ENCODE measurements at regions not wholly inside any gene's neighbourhood (a gene's known extent, or its start where the extent isn't known, plus 50 kb on each side); places are given as distances from the start of the nearest gene placed in this dataset.

- no peak for DNase-seq
Observed at GRCh38 chr18:77763530-77764145, 514.0 kb downstream of the GALR1 start.

DNA sequence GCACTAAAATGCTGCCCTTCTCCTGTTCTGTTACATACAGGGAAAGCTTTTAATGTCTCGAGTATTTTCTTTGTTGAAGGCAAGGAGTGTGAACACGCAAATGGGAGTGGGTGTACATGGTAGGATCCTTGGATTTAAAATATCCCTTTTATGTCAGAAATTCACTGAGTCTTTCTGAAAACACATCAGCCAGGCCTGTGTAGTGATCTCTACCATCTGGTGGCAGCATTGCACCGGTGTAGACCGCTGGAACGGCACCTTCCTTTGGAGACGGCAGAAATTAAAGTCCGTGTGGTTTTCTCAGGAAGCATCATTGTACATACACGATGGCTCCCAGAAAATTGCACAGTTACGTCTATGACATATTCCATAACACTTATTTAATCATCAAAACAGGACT, 515.8 kb downstream of the GALR1 start:
- peak; percentile 5 for DNase-seq

DNA sequence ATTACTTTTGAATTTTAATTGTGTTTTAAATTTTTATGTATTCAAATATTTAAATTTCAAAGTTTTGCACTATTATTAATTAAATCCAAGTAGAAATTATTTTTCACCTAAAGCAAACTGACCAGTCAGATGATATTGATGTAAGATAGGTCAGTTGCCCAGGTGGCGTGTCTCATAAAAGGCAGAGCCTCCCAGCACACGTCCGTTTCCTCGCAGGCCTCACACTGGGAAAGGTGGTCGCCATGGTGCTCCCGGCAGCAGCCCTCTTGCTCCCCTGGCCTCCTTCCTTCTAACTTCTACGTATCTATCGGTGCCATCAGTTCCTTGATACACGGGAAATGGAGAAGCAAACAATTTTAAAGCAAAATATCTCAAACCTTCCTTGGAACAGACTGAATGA, 516.8 kb downstream of the GALR1 start:
- no peak for DNase-seq

- DNase-seq, result no peak
Observed at GRCh38 chr18:77772177-77772576, 522.5 kb downstream of the GALR1 start.

DNA sequence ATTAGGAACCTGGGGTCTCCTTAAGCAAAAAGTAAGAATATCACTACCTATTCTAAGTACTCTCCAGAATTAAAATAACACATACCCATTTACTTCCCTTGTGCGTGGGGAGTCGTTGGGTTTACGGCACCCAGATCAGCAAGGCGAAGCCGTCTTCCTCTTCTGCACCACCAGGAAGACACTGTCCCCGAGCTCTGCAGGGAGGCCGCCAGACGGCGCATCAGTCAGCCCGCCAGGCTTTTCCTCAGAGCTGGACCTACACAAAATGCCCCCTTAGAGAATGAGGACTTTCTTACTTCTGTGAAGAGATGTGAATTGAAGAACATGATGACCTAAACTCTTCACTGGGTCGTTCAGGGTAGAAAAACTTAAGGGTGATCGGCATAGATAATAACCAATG, 526.5 kb downstream of the GALR1 start:
- no peak for DNase-seq

- DNase-seq, result no peak
Observed at GRCh38 chr18:77777163-77777562, 527.5 kb downstream of the GALR1 start.

DNA sequence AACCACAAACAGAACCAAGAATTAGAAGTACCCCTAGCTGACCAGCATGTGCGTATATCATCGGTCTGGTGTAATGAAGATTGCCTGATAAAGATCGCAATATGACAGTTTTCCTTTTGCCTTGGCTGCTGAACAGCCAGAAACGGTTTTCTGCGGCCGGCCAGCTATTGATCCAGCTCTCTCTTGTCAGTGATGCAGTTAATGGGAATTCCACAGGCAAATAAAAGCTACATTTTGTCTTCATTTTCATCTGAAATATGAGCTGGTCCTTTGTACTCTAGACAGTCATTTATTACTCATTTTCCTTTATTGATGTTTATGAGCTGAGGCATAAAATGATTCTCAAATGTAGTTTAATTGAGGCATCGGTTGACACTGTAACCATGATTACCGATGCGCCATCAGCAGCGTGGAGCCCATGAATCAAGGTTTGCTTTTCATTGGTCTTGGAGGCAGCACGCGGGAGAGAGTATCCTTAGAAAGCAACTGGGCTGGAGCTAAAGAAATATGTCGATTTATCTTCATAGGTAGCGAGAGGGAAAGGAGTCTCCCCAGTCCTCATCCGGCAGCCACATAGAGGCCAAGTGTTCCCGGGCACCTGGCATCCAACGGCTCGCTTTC, 535.2 kb downstream of the GALR1 start:
- no peak for DNase-seq

GRCh38 chr18:77785415-77785975, 535.8 kb downstream of the GALR1 start:
- DNase-seq, result no peak

DNA sequence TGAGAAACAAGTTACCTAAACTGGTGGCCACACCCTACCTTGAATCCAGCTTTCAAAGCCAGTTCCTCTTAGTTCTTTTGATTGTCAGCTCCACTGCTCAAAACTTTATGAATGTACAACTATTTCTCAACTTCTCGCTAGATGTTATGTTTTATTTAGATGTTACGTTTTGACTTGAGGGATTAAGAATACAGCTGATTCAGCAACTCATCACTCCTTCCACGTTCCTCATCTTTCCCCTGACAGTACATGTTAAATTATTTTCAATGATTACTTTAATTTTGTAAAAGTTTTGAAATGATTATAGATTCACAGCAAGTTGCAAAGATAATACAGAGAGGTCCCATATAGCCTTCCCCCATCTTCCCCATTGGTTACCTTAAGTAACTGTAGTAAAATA, 553.4 kb downstream of the GALR1 start:
- no peak for DNase-seq

GRCh38 chr18:77804382-77804781, 554.7 kb downstream of the GALR1 start:
- DNase-seq, result no peak

GRCh38 chr18:77807650-77808049, 558.0 kb downstream of the GALR1 start:
- DNase-seq, result no peak

DNA sequence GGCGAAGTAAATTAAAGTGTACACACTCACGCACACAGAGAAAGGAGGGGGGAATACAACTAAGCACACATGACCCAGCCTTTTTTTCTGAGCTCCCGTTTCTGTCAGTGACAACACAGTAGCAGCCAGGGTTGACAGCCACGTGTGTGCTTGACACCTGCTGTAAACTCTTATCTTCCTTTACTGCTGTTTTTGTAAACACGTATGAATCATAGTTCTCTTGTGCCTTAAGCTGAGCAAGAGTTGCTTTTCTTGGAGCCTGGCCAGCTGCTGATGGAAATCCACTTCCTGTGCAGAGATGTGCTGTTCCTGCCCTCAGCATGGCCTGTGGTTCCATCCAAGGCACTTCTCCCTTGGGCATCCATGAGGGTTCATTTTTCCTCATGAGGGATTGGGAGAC, 561.9 kb downstream of the GALR1 start:
- no peak for DNase-seq

GRCh38 chr18:77815666-77816338, 566.2 kb downstream of the GALR1 start:
- no peak for DNase-seq

DNA sequence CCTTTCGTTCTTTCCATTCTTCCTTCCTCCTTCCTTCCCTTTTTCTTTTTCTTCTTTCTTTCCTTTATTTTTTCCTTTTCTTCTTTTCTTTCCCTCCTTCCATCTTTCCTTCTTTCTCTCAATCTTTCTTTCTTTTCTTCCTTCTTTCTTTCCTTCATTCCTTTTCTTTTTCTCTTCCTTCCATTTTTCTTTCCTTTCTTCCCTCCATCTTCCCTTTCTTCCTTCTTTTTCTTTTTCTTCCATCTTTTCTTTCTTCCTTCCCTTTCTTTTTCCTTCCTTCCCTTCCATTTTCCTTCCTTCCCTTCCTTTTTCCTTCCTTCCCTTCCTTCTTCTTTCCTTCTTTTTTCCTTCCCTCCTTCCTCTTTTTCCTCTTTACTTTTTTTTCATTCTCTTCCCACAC, 568.7 kb downstream of the GALR1 start:
- DNase-seq, result no peak

- no peak for DNase-seq
Observed at GRCh38 chr18:77820472-77820871, 570.8 kb downstream of the GALR1 start.

GRCh38 chr18:77821892-77822291, 572.2 kb downstream of the GALR1 start:
- DNase-seq, result no peak

- DNase-seq, result no peak
Observed at GRCh38 chr18:77822632-77823031, 573.0 kb downstream of the GALR1 start.

GRCh38 chr18:77833807-77834206, 584.2 kb downstream of the GALR1 start:
- no peak for DNase-seq

- DNase-seq, result no peak
Observed at GRCh38 chr18:77851802-77852201, 602.2 kb downstream of the GALR1 start.

DNA sequence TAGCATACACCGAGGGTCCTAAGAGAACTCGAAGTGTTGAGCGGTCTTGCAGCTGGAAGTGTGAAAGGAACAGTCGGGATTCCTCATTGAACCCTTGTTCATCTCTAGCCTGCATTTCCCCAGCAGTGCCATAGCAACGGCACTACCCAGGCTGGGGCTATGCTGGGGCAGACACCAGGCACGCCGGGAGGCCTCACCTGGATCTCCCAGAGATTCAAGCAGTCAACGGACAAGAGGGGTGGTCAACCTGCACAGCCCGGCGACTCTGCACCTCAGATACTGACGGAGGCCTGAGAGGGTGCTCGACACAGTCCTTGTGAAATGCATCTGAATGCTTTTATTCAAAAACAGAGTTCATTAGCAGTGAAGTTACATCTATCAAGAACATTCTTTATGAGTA, 604.2 kb downstream of the GALR1 start:
- no peak for DNase-seq

GRCh38 chr18:77857678-77858655, 608.3 kb downstream of the GALR1 start:
- DNase-seq, result no peak

DNA sequence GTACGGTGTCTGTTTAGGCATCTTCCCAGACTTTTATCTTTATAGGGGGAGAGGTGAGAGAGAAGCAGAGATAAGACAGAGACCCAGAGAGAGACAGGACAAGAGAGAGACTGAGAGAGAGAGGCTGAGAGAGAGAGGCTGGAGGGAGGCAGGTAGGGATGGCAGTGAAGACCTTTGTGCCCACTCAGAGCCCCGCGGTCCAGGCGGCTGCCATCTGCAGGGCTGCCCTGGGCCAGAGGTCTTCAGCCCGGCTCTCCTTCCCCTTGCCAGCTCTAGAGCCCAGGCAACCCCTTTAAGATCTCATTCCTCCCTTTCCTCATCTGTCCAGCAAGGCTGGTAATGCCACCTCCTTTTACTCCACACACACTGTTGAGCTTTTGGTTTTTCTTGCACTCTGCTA, 610.0 kb downstream of the GALR1 start:
- no peak for DNase-seq

All from fibroblast of skin of right biceps (primary cell).